ENCODE measurements at regions not wholly inside any gene's neighbourhood (a gene's known extent, or its start where the extent isn't known, plus 50 kb on each side); places are given as distances from the start of the nearest gene placed in this dataset.

DNA sequence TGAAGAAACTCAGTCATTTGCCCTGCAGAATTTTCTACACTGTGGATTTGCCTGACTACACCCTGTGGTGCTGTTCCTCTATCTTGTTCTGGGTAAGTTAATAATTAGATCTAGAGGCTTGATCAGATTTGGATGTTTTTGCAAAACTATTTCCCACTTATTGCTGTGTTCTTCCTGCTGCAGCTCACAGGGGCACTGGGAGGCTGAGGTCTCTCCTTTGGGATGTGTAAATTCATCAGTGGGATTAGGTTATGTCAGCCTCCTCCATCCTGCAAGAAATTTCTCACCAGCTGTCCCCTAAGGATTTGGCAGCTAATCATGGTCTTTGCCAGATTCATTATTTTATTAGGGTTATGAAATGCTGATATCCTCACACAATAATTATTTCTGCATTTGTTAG is 148.1 kb upstream of the ZNF32 start:
- no peak for DNase-seq

DNA sequence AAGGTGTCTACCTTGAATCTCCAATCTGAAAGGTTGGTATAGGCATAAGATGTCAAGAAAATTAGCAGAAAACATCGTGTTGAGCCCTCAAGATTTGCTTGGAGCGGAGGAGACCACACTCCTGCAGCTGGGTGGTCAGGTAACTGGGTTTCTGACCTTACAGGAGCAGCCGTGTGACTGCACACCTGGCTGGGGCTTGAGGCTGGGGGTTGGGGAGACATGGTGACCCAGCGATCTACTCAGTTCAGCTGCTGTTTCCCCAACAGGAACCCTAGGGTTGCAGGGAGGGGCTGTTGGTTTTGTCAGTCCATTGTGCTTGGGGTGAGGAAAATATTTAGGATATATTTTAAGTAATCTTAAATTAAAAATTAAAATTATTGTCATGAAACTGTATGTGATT is 147.0 kb upstream of the ZNF32 start:
- no peak for DNase-seq

DNA sequence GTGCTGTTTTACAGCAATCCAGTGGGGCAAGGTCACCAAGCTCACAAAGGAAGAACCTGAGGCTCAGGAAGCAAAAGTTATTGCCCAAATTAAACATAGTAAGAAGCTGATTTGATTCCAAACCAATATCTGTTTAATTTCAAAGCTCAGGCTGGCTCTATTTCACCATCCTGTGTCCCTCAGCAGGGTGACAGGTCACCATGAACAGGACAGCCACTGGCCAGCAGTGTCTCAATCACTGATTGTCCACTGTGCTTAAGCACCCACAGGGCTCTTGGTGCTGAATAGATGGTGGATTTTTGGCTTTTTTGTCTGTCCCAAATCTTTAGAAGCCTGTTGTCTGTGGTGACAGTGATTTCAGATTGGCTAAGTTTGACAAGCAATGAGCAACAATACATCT is 146.4 kb upstream of the ZNF32 start:
- DNase-seq: no peak

DNA sequence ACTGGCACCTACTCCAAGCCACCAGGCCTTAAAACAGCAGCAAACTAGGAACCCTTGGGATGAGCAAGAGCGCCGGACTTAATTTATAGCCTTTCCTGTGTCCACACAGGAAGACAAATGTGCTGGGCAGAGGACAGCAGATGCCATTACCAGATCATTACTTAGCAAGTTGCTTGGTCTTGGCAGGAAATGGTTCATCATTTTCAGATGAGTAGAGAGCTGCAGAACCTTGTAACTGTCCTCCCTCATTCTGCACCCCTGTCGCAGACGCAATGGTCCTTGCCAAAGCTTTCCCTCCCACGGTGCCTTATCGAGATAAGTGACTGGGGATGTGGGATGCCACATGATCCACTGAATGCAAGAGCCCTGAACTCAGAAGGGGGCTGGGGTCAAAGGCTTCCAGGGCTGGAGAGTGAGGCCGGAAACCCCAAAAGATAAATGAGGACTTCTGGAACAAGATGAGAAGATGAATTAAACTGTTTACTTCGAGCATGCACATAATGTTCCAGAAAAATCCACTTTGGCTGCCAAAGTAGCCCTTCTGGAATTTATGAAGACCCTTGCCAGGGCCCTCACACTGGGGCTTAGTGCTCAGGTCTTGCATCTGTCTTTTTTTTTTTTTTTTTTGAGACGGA is 145.6 kb upstream of the ZNF32 start:
- DNase-seq: no peak

DNA sequence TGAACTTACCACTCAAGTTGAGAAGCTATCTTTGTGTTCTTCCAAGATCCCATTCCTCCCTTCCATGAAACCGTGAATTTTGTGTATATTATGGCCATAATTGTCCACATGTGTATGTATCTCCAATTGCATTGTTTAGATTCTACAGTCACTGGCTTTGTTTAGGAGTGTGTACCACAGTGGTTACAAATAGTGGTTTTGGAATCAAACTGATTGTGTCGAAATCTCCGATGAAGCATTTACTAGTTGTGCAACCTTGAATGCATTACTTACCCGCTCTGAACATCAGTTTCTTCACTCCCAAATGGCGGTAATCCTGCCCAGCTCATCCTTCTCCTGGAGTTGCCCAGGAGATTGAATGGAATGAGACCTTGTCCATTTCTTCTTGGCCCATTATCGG is 145.0 kb upstream of the ZNF32 start:
- no peak for DNase-seq

DNA sequence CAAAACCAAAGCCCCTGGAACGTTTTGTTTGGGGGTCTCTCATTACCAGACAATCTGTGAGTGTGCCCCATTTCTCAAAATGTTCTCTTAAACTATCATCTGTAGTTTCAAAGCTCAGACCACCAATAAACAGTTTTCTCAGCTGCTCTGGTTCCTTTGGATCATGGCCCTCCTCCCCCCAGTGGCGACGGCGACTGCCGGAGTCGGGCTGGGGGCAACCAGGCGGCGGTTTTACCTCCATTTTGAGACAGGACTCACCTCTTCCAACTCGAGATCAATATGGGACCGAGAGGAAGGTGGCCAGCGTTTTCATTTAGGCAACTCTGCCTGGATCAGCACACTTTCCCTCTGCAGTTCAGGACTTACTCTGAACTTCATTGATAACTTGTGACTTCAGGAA is 141.5 kb upstream of the ZNF32 start:
- no peak for DNase-seq

DNA sequence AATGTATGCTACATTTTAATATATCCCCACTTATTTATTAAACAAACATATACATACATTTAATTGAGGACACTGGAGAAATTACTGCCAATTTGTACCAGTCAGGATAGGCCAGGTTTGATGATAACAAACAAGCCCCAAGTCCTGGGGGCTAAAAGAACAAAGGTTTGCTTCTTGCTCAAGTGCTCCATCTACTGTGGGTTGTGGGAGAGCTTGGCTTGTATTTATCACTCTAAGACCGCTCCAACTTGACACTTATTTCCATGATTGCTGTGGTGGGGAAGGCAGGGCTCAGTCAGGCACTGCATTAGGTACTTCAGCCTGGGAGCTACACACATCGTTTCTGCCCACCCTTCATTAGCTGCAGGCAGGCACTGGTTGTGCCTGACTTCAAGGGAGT is 136.6 kb upstream of the ZNF32 start:
- DNase-seq: no peak

DNA sequence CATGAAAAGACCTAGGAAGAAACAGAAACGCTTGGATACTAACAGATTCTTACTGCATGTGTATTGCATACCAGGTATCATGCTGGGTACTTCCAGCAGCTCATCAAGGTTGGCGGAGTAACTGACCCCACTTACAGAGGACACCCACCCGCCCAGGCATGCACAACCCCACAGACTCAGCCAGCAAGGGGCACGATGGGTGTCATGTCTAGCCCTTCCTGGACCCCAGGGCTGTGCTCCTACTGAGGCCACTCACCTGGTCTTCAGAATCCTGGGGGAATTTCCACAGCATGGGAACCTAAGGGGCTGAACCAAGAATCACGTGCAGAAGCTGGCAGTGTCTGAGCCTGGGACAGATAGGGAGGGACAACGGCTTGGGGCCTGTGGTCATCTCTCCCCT is 134.1 kb upstream of the ZNF32 start:
- DNase-seq: no peak

DNA sequence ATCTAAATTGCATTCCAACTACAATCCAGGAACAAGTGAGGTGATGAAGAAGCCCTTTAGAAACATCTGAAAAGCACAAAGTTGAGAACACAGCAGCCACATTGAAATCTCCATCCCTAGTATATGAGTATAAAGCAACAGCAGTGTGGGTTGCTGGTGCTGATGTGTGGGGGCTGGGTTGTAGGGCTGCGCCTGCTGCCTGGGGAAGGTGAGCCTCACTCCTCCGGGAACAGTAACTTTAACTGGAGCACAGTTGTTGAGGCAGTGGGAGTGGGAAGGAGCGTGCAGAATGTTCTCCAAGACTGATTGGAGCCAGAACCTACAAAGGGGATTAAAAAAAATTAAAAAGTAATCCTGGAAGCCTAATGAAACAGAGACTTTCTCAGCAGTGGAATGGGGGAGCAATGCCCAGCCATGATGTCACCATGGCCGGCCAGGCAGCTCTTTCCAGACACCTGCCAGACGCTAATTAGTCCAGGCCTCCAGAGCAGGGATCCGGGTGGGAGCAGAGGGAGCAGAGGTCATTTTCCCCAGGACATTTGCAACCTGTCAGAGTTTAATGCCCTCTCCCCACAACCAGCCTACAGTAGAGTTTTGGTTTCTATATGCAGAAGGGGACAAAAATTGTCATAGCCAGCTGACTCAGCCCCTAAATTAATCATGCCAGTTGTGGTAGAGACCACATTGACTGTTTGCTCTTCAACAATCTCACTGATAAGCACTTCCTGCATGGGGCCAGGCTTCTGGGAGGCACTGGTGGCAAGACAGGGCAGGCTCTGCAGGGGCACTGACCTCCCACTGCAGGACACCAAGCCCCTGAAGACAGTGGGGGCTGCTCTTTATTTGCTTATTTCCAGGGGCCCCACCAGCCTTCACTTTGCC is 133.0 kb upstream of the ZNF32 start:
- no peak for DNase-seq

DNA sequence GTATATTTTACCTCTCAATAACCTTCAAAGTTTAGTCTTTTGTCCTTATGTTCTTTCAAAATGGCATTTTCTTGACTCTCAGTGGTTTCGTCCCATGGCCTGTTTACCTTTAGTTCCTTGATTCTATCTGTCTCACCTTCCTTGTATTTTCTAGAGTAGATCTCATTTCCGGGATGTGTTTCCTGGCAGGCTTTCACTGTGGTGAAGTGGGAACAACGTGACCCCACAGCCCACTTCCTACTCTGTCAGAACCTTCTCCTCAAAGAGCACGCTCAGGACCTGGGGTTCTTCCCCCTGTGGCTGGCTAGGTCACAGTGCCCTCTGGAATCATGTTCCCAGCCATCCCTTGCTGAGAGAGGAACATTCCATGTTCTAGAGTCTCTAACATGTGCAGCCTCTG is 129.9 kb upstream of the ZNF32 start:
- no peak for DNase-seq

DNA sequence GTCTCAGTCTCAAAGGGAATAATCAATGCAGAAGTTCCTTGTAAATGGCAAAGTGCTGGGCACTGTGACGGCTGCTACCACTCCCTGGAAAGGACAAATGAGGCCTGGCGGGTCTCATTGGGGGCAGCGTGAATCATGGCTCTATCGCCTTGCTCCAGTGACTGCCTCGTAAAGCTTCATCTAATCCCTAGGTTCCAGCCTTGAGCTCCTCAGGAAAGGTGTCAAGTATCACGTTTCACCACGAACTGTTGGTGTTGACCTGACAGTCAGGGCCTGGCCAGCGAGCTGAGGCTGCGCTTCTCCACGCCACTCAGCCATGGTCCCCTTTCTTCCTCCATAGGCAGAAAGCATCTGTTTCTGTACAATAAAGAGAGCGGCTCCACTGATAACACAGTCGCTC is 126.7 kb upstream of the ZNF32 start:
- no peak for DNase-seq

DNA sequence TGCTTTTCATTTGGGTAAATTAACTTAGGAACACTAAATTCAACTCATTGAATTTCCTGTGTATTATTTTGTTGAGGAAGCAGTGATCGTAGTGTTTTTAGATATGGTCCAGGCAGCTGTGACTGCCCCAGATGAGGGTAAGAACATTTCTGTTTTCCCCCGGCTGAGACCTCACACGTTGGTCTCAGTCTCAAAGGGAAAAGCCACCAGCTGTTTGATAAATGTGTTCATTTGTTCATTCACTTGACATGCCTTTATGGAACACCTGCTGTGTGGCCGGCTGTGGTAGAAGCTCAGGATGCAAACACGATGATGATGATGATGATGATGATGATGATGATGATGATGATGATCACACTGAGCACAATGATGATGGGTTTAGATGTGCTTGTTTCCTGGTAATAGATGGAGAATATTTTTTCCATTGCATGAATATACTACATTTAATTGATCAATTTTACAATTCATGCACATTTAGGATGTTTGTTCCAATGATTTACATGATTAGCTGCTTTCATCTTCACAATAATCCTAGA is 125.6 kb upstream of the ZNF32 start:
- no peak for DNase-seq

DNA sequence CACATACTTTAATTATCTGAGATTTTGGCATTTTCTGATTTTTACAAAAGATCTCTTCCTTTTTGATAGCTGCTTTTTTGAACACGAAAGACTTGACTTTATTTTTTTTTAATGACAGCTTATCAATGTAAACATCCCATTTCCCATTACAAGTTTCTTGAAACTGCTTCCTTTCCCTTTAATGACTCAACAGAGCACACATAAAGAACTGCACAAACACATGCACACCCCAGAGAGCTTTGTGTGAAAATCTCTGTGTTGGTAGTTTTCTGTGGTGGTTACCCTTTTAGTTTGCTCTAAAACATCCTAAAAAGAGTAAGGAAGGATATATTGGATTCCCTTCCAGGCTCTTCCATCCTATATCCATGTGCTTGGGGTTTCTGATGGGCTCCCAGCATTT is 125.1 kb upstream of the ZNF32 start:
- DNase-seq: no peak

DNA sequence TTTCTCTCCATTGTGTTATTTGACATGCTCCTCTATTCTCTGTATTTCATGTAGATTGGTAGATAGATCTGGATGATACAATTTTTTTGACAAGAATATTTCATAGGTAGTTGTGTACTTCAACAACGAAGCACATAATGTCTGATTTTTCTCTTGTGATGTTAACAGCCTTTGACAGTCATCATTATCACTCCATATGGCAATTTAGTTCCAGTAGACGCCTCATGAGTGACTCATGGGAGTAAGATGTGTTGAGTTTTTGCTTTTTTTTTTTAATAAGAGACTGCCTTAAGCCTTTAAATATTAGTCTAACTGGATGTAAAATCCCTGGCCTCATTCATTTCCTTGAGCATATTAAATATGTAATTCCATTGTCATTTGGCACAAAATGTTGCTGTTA is 123.5 kb upstream of the ZNF32 start:
- no peak for DNase-seq

DNA sequence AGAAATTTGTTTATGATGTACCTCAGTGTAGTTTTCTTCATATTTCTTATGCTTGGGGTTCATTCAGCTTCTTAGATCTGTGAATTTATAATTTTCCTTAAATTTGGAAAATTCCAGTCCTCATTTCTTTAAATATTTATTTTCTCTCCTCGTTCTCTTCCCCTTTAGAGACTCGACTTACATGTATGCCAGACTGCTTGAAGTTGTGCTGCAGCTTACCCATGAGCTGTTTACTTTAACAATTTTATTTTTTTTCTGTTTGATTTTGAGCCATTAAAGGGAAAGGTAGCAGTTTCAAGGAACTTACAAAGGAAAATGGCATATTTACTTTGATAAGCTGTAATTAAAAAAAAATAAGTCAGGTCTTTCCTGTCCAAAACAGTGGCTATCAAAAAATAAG is 123.0 kb upstream of the ZNF32 start:
- no peak for DNase-seq

DNA sequence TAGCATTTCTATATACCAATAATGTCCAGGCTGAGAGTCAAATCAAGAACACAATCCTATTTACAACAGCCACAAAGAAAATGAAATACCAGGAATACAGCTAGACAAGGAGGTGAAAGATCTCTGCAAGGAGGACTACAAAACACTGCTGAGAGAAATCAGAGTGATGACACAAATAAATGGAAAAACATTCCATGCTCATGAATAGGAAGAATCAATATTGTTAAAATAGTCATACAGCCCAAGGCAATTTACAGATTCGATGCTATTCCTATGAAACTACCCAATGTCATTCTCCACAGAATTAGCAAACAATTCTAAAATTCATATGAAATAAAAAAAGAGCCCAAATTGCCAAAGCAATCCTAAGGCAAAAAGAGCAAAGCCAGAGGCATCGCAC is 116.8 kb upstream of the ZNF32 start:
- no peak for DNase-seq

DNA sequence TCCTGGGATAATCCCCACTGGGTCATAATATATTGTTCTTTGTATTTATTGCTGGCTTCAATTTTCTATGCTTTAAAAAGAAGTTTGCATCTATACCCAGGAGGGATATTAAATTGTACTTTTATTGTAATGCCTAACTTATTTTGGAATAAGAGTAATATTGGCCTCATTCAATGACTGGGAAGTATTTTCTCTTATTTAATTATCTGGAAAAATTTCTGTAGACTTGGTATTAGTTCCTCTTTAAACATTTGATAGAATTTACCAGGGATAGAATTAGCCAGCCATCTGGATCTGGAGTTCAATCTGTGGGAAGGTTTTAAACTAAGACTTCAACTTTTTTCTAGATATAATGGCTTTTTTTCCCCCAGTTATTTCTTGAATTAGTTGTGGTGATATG is 115.2 kb upstream of the ZNF32 start:
- DNase-seq: no peak

DNA sequence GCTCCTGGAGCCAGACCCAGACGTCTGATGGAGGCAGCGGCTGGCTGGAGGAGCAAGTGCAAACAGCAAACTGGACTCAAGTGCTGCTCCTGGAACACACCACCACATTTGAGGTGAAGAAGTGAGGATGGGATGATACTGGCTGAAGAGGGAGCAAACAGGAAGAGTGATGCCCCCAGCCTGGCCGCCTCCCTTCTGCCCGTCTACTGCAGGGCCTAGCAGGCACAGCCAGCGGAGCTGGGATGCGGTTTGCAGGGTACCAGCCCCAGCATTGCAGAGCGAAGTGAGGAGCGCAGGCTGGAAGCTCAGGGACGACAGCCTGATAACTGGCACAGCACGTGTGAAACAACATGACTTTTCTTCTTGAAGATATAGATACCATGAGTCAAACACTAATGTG is 111.8 kb upstream of the ZNF32 start:
- no peak for DNase-seq

DNA sequence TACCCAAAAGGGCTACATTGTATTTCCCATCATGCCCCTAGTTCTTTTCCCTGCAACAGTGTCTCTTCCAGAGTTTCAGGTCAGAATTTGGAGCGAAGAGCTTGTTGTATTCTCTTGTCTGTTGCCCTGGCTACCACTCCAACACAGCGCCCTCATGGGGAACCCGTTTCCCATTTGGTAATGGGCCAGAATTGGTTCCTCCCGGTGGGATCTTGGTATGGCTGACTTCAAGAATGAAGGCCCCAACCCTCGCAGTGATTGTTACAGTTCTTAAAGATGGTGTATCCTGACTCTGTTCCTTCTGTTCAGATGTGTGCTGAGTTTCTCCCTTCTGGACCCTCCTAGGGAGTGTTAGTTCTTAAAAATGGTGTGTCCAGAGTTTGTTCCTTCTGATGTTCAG is 110.5 kb upstream of the ZNF32 start:
- DNase-seq: no peak

DNA sequence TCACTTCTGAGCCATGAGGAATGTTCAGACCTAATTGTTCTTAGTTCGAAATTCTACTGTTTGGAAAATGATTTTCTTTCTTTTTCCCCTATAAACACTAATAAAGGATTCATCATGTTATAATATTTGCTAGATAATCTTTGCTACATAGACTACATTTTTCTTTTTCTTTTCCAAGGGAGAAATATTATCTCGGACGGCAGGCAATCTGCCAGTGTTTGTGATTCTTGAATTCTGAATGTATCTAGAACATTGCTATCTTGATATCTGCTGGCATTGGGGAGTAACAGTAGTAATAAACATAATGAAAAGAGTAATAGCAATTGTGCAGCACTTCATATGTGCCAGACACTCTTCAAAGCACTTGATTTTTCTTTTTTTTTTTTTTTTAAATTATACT is 107.7 kb upstream of the ZNF32 start:
- DNase-seq: no peak

DNA sequence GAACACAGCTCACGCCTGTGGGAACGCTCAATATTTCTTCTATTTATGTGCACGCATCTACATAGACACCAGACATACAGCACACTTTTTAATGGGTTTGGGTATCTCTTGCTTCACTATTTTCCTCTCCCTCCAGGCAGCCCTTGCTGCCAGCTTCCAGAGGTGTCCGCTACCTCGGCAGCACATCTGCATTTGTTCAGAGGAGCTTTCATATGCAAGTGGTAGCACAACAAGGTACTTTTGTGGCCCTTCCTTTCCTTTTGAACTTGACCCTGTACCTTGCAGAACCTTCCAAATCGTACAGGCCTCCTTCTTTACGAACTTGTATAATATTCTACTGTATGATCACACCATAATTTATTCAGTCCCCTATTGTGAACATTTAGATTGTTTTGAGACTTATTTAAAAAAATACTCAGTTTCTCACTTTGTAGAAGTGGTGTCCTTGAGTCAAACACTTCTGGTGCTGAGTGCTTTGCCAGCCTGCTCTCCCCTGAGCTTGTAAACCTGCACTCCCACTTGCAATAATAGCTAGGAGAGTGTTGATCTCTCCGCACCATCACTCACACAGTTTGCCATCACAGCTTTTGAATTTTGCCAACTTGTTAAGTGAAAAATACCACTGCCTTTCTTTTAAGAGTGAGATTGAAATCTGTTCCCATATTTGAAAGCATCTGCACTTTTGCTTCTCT is 106.0 kb upstream of the ZNF32 start:
- DNase-seq: no peak

DNA sequence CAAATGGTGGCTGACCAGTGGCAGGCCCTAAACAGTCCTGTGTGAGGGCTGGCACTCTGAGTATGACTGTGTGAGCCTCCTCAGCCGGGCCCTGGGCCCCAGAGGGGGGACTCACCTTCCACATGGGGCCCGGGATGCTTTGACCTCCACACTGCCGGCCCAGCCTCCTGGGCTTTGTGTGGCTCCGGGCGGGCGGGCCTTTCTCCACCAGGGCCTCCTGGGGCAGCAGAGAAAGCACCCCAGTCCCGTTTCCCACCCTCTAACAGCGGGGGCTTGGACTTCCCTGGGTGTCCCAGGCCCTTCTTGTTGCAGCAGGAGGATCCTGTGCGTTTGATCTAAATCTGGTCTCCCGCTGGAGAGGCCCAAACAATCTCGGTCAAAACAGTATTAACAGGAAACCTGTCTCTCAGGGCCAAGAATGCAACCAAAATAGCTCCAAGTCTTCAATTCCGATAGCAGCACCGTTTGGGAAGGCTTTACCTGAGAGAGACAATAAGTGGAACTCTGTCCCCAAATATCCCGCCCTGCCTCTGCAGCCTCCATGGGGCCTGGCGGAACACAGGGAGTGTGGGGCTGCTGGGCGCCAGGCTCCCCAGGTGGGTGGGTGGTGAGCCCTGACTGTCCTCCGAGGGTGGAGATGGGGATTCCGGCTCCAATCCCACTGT is 104.8 kb upstream of the ZNF32 start:
- no peak for DNase-seq

DNA sequence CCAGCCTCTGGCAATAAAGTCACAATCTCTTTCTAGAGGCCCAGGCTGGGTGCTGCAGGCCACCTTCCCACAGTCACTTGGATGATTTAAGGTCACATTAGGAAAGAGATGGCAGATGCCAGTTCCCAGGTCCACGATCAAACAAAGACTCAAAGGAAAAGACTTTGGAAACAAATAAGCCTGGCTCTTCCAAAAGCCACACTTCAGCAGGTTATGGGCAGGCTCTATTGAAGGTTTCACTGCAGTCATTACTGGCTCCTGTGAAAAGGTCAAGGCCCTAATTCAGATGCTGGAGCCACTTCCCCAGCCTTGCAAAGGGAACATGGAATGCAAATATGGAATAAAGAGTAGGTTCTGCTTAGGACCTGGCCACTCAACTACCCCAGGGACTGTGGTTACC is 104.0 kb upstream of the ZNF32 start:
- no peak for DNase-seq
